ENCODE measurements at regions not wholly inside any gene's neighbourhood (a gene's known extent, or its start where the extent isn't known, plus 50 kb on each side); places are given as distances from the start of the nearest gene placed in this dataset.

GRCh38 chr3:28080716-28081115 is 160.7 kb upstream of the CMC1 start:
- ChIA-PET CTCF (interaction anchor here (0.6 kb wide), 1 partner anchor 201 kb away, joined by 4 read pairs; no protein-coding TSS in a partner anchor), POLR2A (no interaction called here)
- Mint-ChIP-seq H3K4me3 (no peak overlapping the region), H3K27me3 (ENCODE audit: low read depth) (no peaks in the 10 kb centered on the region), H3K4me1 (ENCODE audit: low read depth) (no peaks in the 10 kb centered on the region), H3K27ac (no peak overlapping the region), H3K36me3 (ENCODE audit: low read depth) (no peaks in the 10 kb centered on the region), H3K9me3 (ENCODE audit: insufficient read depth) (no peaks in the 10 kb centered on the region)
- ATAC-seq: no peak
- no peak for DNase-seq

DNA sequence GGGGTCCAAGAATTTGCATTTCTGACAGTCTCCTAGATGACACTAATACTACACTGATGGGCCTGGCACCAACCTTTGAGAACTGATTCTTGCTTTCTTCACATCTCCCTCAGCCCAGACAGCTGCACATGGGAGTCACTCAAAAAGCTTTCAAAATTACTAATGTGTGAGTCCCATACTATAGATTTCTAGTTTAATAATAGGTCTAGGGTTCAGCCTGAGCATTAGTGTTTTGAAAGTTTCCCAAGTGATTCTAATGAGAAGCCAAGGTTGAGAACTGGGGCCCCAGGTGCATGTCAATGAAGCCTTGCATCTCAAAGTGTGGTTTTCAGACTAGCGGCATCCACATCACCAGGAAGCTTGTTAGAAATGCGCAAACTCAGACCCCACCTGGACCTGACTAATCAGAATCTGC is 159.9 kb upstream of the CMC1 start:
- ChIA-PET CTCF (no interaction called here), POLR2A (no interaction called here)
- DNase-seq: no peak
- no peak overlapping the region for H3K27ac Mint-ChIP-seq
- no peaks in the 10 kb centered on the region for H3K27me3 Mint-ChIP-seq (ENCODE audit: low read depth)
- no peaks in the 10 kb centered on the region for H3K9me3 Mint-ChIP-seq (ENCODE audit: insufficient read depth)
- no peaks in the 10 kb centered on the region for H3K4me1 Mint-ChIP-seq (ENCODE audit: low read depth)
- no peak overlapping the region for H3K4me3 Mint-ChIP-seq
- ATAC-seq: no peak
- no peaks in the 10 kb centered on the region for H3K36me3 Mint-ChIP-seq (ENCODE audit: low read depth)

DNA sequence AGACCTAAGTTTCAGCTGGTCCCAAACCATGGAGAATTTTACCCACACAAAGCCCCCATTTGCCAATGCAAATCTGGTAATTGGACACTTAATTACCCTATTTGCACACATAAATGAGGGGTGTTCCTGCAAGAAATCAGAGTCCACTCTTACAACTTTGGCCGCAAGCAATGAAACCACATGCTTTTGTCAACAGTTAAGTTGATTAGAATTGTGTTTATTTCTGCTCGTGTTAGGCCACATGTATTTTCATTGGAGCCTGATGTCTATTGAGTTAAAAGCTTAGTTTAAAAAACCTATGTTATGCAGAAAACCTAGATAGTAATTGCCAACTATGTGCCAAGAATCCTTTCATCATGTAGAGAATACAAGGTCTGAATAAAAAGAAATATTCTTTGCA is 153.8 kb upstream of the CMC1 start:
- H3K4me1 Mint-ChIP-seq (ENCODE audit: low read depth): no peaks in the 10 kb centered on the region
- no peak overlapping the region for H3K27ac Mint-ChIP-seq
- no peak overlapping the region for H3K4me3 Mint-ChIP-seq
- DNase-seq (no peak), ATAC-seq (no peak)
- no peaks in the 10 kb centered on the region for H3K9me3 Mint-ChIP-seq (ENCODE audit: insufficient read depth)
- CTCF ChIA-PET: no interaction called here
- H3K27me3 Mint-ChIP-seq (ENCODE audit: low read depth): no peaks in the 10 kb centered on the region
- POLR2A ChIA-PET: no interaction called here
- H3K36me3 Mint-ChIP-seq (ENCODE audit: low read depth): no peaks in the 10 kb centered on the region

DNA sequence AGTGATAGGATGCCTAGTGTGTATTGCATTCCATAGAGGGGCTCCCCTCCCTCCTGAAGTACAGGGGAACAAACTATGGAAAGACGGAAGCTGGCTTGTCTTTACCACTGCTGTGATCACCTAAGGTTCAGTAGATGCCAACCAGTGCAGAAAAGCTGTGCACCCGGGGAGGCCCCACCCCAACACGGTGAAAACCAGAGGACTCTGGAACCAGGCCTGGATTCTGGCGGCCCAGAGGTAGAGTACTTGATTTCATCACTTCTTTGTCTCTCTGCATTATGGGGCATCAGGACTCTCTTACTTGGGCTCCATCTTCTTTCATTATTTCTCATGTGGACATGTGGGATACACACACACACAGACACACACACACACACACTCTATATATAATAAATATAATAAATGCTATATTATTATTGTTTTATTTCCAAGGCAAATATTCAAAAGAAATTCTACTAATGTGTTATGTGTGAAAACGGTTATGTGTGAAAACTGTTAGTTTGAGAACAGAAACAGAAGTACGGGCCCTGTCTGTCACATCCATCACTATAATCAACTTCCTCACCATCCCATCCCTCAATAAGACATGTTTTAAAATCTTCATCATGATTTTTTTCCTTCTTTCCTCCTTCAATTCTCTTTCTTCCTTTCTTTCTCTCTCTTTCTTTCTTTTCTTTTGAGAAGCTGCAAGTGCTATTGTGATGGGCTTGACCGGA is 152.4 kb upstream of the CMC1 start:
- H3K27ac Mint-ChIP-seq: no peak overlapping the region
- H3K36me3 Mint-ChIP-seq (ENCODE audit: low read depth): peaks cover 2% of the 10 kb centered on the region
- ATAC-seq (no peak), DNase-seq (no peak)
- H3K4me1 Mint-ChIP-seq (ENCODE audit: low read depth): no peaks in the 10 kb centered on the region
- H3K27me3 Mint-ChIP-seq (ENCODE audit: low read depth): no peaks in the 10 kb centered on the region
- ChIA-PET POLR2A (no interaction called here), CTCF (interaction anchor here (1.3 kb wide), 1 partner anchor 367 kb away, joined by 3 read pairs; the partner anchor contains the start of gene EOMES)
- peaks cover 13% of the 10 kb centered on the region for H3K9me3 Mint-ChIP-seq (ENCODE audit: insufficient read depth)
- H3K4me3 Mint-ChIP-seq: no peak overlapping the region

DNA sequence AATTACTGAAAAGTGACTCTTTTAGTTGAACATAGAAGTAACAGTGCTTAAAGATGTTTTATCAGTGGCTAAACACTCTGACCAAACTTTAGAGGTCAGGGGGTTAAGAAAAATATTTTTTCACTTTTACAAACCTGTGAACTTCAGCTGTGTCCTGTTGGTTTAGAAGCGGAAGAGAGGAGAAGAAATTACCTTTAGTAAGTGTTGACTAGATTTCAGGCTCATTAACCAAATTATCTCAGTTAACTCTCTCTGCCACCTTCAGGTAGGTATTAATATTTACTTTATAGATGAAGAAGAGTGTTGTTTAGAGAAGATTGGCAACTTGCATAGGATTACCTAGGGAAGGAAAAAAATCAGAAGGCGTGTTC is 151.9 kb upstream of the CMC1 start:
- H3K4me1 Mint-ChIP-seq (ENCODE audit: low read depth): no peaks in the 10 kb centered on the region
- no peak overlapping the region for H3K4me3 Mint-ChIP-seq
- H3K9me3 Mint-ChIP-seq (ENCODE audit: insufficient read depth): peaks cover 17% of the 10 kb centered on the region
- H3K36me3 Mint-ChIP-seq (ENCODE audit: low read depth): peaks cover 4% of the 10 kb centered on the region
- ATAC-seq: no peak
- POLR2A ChIA-PET: no interaction called here
- H3K27me3 Mint-ChIP-seq (ENCODE audit: low read depth): no peaks in the 10 kb centered on the region
- no peak overlapping the region for H3K27ac Mint-ChIP-seq
- CTCF ChIA-PET: interaction anchor here (1.3 kb wide), 1 partner anchor 368 kb away, joined by 3 read pairs; the partner anchor contains the start of gene EOMES
- no peak for DNase-seq

DNA sequence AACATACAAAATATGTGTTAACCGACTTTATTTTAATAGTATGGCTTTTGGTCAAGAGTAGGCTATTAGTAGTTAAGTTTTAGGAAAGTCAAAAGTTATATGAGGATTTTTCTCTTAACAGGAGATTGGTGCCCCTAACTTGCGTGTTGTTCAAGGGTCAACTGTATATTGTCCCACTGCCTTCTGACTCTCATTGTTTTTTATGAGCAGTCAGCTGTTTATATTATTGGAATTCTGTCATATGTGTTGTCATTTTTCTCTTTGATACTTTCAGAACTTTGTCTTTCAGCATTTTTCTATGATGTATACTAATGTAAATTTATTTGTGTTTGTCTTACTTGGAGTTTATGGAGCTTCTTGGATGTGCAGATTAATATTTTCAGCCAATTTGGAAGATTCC is 142.1 kb upstream of the CMC1 start:
- H3K9me3 Mint-ChIP-seq (ENCODE audit: insufficient read depth): peaks cover 19% of the 10 kb centered on the region

GRCh38 chr3:28101705-28102104 is 139.7 kb upstream of the CMC1 start:
- CTCF ChIA-PET: no interaction called here
- Mint-ChIP-seq H3K27me3 (ENCODE audit: low read depth) (no peaks in the 10 kb centered on the region), H3K9me3 (ENCODE audit: insufficient read depth) (peaks cover 18% of the 10 kb centered on the region), H3K4me1 (ENCODE audit: low read depth) (no peaks in the 10 kb centered on the region), H3K4me3 (no peak overlapping the region), H3K27ac (no peak overlapping the region), H3K36me3 (ENCODE audit: low read depth) (no peaks in the 10 kb centered on the region)
- POLR2A ChIA-PET: no interaction called here
- no peak for ATAC-seq
- DNase-seq: no peak

More for the DNA sequence above, 142.1 kb upstream of the CMC1 start:
- ChIA-PET CTCF (no interaction called here), POLR2A (no interaction called here)
- no peaks in the 10 kb centered on the region for H3K4me1 Mint-ChIP-seq (ENCODE audit: low read depth)
- no peak overlapping the region for H3K4me3 Mint-ChIP-seq
- H3K36me3 Mint-ChIP-seq (ENCODE audit: low read depth): peaks cover under 1% of the 10 kb centered on the region
- ATAC-seq: no peak
- DNase-seq: no peak
- no peak overlapping the region for H3K27ac Mint-ChIP-seq
- H3K27me3 Mint-ChIP-seq (ENCODE audit: low read depth): no peaks in the 10 kb centered on the region

- no peaks in the 10 kb centered on the region for H3K27me3 Mint-ChIP-seq (ENCODE audit: low read depth)
- no peak overlapping the region for H3K4me3 Mint-ChIP-seq
- DNase-seq: no peak
- ATAC-seq: no peak
- no peaks in the 10 kb centered on the region for H3K4me1 Mint-ChIP-seq (ENCODE audit: low read depth)
- H3K36me3 Mint-ChIP-seq (ENCODE audit: low read depth): no peaks in the 10 kb centered on the region
- ChIA-PET POLR2A (no interaction called here), CTCF (no interaction called here)
- H3K27ac Mint-ChIP-seq: no peak overlapping the region
- peaks cover 18% of the 10 kb centered on the region for H3K9me3 Mint-ChIP-seq (ENCODE audit: insufficient read depth)
Measured at GRCh38 chr3:28103861-28104260, 137.6 kb upstream of the CMC1 start.

DNA sequence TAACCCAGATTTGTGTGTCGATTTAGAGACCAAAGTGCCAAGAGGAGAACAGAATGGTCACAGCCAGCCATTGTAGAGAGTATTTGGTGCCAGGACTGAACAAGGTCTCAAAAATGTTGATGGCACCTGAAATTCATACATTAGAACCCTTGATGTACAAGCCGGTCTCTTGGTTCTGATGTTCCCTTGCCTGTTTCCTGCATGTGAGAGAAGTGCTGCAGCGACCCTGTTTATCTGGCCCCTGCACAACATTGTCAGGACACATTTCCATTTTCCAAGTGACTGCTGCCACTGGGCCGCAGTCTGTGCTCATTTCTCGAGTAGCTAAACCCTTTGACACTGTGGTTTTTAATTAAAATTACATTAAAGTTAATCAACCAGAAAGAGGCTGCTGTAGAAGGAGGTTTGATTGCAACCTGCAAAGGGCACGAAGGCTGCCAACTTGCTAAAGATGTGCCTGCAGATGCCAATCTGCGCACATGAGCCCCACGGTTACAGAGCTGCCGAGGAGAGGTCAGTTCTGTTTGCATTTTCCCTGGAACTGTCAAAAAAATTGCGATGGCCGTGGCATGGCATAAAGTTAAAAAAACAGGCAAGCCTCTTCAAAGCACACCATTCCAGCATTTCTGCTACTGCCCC is 136.4 kb upstream of the CMC1 start:
- POLR2A ChIA-PET: no interaction called here
- CTCF ChIA-PET: no interaction called here
- no peaks in the 10 kb centered on the region for H3K4me1 Mint-ChIP-seq (ENCODE audit: low read depth)
- DNase-seq (no peak), ATAC-seq (no peak)
- no peak overlapping the region for H3K4me3 Mint-ChIP-seq
- H3K27ac Mint-ChIP-seq: no peak overlapping the region
- peaks cover 9% of the 10 kb centered on the region for H3K9me3 Mint-ChIP-seq (ENCODE audit: insufficient read depth)
- H3K27me3 Mint-ChIP-seq (ENCODE audit: low read depth): no peaks in the 10 kb centered on the region
- no peaks in the 10 kb centered on the region for H3K36me3 Mint-ChIP-seq (ENCODE audit: low read depth)

DNA sequence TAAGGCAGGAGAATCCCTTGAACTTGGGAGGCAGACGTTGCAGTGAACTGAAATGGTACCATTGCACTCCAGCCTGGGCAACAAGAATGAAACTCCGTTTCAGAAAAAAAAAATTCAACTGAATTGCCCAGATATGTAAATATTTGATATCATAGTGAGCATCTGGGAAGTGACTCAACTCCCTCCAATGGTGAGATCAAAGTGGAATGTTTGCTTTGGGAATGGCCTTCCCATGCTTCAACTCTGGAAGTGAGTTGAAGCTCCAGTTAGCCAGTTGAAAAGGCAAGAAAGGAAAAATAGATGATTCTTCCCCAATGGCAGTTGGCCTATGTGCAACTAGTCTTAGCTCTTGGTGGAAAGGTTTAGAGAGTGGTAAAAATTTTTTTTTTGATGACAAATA is 131.6 kb upstream of the CMC1 start:
- Mint-ChIP-seq H3K9me3 (ENCODE audit: insufficient read depth) (no peaks in the 10 kb centered on the region), H3K27ac (no peak overlapping the region), H3K27me3 (ENCODE audit: low read depth) (no peaks in the 10 kb centered on the region), H3K4me1 (ENCODE audit: low read depth) (no peaks in the 10 kb centered on the region), H3K36me3 (ENCODE audit: low read depth) (no peaks in the 10 kb centered on the region), H3K4me3 (no peak overlapping the region)
- ChIA-PET CTCF (interaction anchor here (1.7 kb wide), 1 partner anchor 11 kb away, joined by 5 read pairs; no protein-coding TSS in a partner anchor), POLR2A (no interaction called here)
- ATAC-seq: no peak
- DNase-seq: no peak

DNA sequence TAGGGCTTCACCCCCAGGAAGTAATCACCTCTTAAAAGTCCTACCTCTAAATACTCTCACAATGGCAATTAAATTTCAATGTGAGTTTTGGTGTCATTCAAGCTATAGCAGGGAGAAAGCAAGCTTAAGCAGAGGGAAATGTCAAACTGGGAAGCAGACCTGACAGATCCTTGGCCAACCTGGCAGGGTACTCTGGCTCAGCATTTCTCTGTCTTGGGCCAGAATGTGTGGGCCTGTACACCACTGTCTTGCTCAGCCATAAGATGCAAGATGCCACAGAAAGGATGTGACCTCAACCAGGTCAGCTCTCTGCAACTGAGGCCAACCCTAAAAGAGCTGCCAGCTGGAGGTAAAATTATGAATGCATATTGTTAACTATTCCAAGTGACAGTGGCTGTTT is 130.6 kb upstream of the CMC1 start:
- DNase-seq (no peak), ATAC-seq (no peak)
- Mint-ChIP-seq H3K36me3 (ENCODE audit: low read depth) (no peaks in the 10 kb centered on the region), H3K27me3 (ENCODE audit: low read depth) (no peaks in the 10 kb centered on the region), H3K4me1 (ENCODE audit: low read depth) (no peaks in the 10 kb centered on the region), H3K4me3 (no peak overlapping the region), H3K27ac (no peak overlapping the region), H3K9me3 (ENCODE audit: insufficient read depth) (no peaks in the 10 kb centered on the region)
- ChIA-PET POLR2A (interaction anchor here (0.8 kb wide), 1 partner anchor 238 kb away, joined by 3 read pairs; the partner anchor contains the start of genes AZI2 and ZCWPW2), CTCF (interaction anchor here (0.7 to 1.7 kb wide), 2 partner anchors 9 to 201 kb away, joined by 4 to 5 read pairs; no protein-coding TSS in a partner anchor)

DNA sequence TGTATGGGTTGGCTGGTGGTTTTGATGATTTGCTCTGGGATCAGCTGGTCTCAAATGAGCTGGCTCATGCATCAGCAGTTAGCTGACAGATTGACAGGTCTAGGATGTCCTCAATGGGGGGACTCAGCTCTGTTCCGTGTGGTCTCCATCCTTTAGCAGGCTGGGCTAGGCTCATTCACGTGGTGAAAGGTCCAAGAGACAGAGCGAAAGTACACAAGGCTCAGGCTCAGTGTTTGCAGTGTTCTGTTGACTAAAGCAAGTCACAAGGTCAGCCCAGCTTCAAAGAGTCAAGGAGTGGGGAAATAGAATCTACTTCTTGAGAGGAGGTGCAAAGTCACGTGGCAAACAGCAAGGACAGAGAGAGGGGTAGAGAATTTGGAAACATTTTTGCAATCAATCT is 126.5 kb upstream of the CMC1 start:
- Mint-ChIP-seq H3K4me3 (no peak overlapping the region), H3K27me3 (ENCODE audit: low read depth) (no peaks in the 10 kb centered on the region), H3K9me3 (ENCODE audit: insufficient read depth) (no peaks in the 10 kb centered on the region), H3K27ac (no peak overlapping the region), H3K4me1 (ENCODE audit: low read depth) (no peaks in the 10 kb centered on the region), H3K36me3 (ENCODE audit: low read depth) (no peaks in the 10 kb centered on the region)
- no peak for ATAC-seq
- POLR2A ChIA-PET: no interaction called here
- CTCF ChIA-PET: no interaction called here
- DNase-seq: no peak

Data from activated CD8-positive, alpha-beta T cell treated with anti-CD3 and anti-CD28 coated beads, Interleukin-2, amount 10 ng/mL, durations not matched to agents 7 days and 5 days (primary cell).